ENCODE measurements at regions not wholly inside any gene's neighbourhood (a gene's known extent, or its start where the extent isn't known, plus 50 kb on each side); places are given as distances from the start of the nearest gene placed in this dataset.

DNA sequence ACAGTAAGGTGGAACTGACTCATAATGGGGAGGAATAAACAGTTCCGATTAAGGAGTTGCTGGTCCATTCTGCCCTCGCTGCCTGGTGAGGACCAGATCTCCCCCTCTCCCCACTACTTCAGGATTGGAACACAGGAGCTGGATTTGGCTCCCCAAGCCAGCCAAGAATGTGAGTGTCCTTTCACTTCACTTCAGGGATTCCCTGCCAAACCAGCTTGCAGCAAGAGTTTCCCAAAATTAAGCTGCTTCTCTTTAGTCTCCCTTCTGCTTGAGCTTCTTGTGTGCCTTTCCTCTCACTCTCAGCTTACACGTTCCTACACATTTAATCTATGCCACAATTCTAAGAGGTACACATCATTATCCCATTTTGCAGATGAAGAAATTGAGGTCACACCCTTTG is 234.1 kb downstream of the BUD13 start:
- H3K4me1 ChIP-seq, result no peaks in the 10 kb centered on the region
- H3K4me3 ChIP-seq, result no peak overlapping the region
- ATAC-seq (no peak), DNase-seq (no peak)
- intact Hi-C loops (cut with DNase I; ENCODE audit: low total_unique reads), result no loop called here
- no peaks in the 10 kb centered on the region for H3K36me3 ChIP-seq
- in situ Hi-C loops (cut with MboI; ENCODE audit: low sequenced_read_pairs in 4 of 4), result no loop called here
- H3K27ac ChIP-seq, result no peak overlapping the region
- no peaks in the 10 kb centered on the region for H3K9me3 ChIP-seq
- TF ChIP-seq CTCF (IDR thresholded peaks at IDR 0.05 in 4 of 5, conservative IDR thresholded peaks at IDR 0.05 in 1 of 5) (no peak), POLR2A (IDR thresholded peaks at IDR 0.05) (no peak)
- H3K27me3 ChIP-seq, result peaks cover 0 to 14% (median 3%) of the 10 kb centered on the region in 3 donors

- no peaks in the 10 kb centered on the region for H3K36me3 ChIP-seq
- no peak for TF ChIP-seq POLR2A (IDR thresholded peaks at IDR 0.05)
- no peak for TF ChIP-seq CTCF (IDR thresholded peaks at IDR 0.05 in 4 of 5, conservative IDR thresholded peaks at IDR 0.05 in 1 of 5)
- no peak overlapping the region for H3K4me3 ChIP-seq
- H3K4me1 ChIP-seq, result no peaks in the 10 kb centered on the region
- H3K27ac ChIP-seq, result no peak overlapping the region
- intact Hi-C loops (cut with DNase I; ENCODE audit: low total_unique reads) (no loop called here), in situ Hi-C loops (cut with MboI; ENCODE audit: low sequenced_read_pairs in 4 of 4) (no loop called here)
- ATAC-seq (no peak), DNase-seq (no peak)
- peaks cover 3 to 15% (median 6%) of the 10 kb centered on the region in 3 donors for H3K27me3 ChIP-seq
- H3K9me3 ChIP-seq, result no peaks in the 10 kb centered on the region
Observed at GRCh38 chr11:116537709-116538108, 235.1 kb downstream of the BUD13 start.

DNA sequence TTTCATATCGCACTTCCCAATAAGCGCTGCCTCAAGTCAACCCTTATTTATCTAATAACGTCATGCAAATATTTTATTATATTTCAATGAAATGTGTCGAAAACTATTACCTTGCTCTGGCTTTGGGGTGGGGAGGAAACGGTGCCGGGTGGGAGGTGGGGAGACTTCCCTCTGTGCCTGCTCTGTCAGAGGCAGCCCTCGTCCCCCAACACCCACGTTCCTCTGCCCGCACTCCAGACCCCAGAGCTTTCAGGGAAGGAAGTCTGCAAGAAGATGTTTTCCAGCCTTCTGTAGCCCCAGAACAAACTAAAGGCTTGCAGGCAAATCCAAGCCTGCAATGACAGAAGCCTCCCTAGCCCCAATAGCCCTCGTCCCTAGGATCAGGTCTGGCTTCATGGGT is 235.7 kb downstream of the BUD13 start:
- intact Hi-C loops (cut with DNase I; ENCODE audit: low total_unique reads) (no loop called here), in situ Hi-C loops (cut with MboI; ENCODE audit: low sequenced_read_pairs in 4 of 4) (no loop called here)
- H3K9me3 ChIP-seq, result no peaks in the 10 kb centered on the region
- TF ChIP-seq POLR2A (IDR thresholded peaks at IDR 0.05) (no peak), CTCF (IDR thresholded peaks at IDR 0.05 in 4 of 5, conservative IDR thresholded peaks at IDR 0.05 in 1 of 5) (no peak)
- ATAC-seq (no peak), DNase-seq (no peak)
- H3K27ac ChIP-seq, result no peak overlapping the region
- peaks cover 3 to 15% (median 6%) of the 10 kb centered on the region in 3 donors for H3K27me3 ChIP-seq
- no peak overlapping the region for H3K4me3 ChIP-seq
- no peaks in the 10 kb centered on the region for H3K4me1 ChIP-seq
- no peaks in the 10 kb centered on the region for H3K36me3 ChIP-seq

- Histone ChIP-seq H3K27me3 (peaks cover 3 to 17% (median 6%) of the 10 kb centered on the region in 3 donors), H3K4me1 (no peaks in the 10 kb centered on the region), H3K9me3 (no peaks in the 10 kb centered on the region), H3K27ac (no peak overlapping the region), H3K4me3 (no peak overlapping the region), H3K36me3 (no peaks in the 10 kb centered on the region)
- in situ Hi-C loops (cut with MboI; ENCODE audit: low sequenced_read_pairs in 4 of 4) (no loop called here), intact Hi-C loops (cut with DNase I; ENCODE audit: low total_unique reads) (no loop called here)
- DNase-seq (no peak), ATAC-seq (no peak)
- TF ChIP-seq CTCF (IDR thresholded peaks at IDR 0.05 in 4 of 5, conservative IDR thresholded peaks at IDR 0.05 in 1 of 5) (no peak), POLR2A (IDR thresholded peaks at IDR 0.05) (no peak)
Observed at GRCh38 chr11:116536416-116536815, 236.4 kb downstream of the BUD13 start.

- TF ChIP-seq POLR2A (IDR thresholded peaks at IDR 0.05) (no peak), CTCF (IDR thresholded peaks at IDR 0.05 in 4 of 5, conservative IDR thresholded peaks at IDR 0.05 in 1 of 5) (no peak)
- no peak overlapping the region for H3K27ac ChIP-seq
- H3K4me1 ChIP-seq, result no peaks in the 10 kb centered on the region
- H3K36me3 ChIP-seq, result no peaks in the 10 kb centered on the region
- peaks cover 3 to 17% (median 6%) of the 10 kb centered on the region in 3 donors for H3K27me3 ChIP-seq
- no peak for DNase-seq
- H3K9me3 ChIP-seq, result no peaks in the 10 kb centered on the region
- H3K4me3 ChIP-seq, result no peak overlapping the region
- ATAC-seq, result no peak
- intact Hi-C loops (cut with DNase I; ENCODE audit: low total_unique reads) (no loop called here), in situ Hi-C loops (cut with MboI; ENCODE audit: low sequenced_read_pairs in 4 of 4) (no loop called here)
Observed at GRCh38 chr11:116535994-116536393, 236.8 kb downstream of the BUD13 start.

Measured in gastrocnemius medialis (tissue), 4 donors.